ENCODE measurements at regions not wholly inside any gene's neighbourhood (a gene's known extent, or its start where the extent isn't known, plus 50 kb on each side); places are given as distances from the start of the nearest gene placed in this dataset.

- no peak for DNase-seq
Measured at GRCh38 chr5:4050203-4050602, 454.6 kb downstream of the IRX1 start.

DNA sequence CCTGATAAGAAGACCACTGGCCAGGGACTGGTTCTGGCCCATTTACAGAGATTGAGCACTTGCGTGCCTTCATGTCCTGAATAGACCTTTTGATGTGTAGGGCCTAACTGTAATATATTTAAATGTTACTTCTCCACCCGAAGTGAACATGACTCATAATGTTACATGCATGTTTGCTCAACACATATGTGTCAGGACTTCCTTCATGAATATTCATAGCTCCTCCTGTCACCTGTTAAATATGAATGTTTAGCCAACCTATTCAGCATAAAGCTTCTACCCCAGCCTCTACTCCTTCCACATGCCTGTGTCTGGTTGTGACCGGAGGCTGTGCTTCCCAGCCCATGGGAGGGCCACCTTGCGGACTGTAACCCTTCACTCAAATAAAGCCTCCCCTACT is 457.5 kb downstream of the IRX1 start:
- no peak overlapping the region for H3K4me3 ChIP-seq (replicated peaks in 1 of 3)
- no peak overlapping the region for H3K27ac ChIP-seq
- intact Hi-C loops (cut with DNase I) = no loop called here
- H3K9me3 ChIP-seq = no peaks in the 10 kb centered on the region
- 83% methylated on average over 4 of the region's 4 CpGs for WGBS, 2 donors
- H3K36me3 ChIP-seq = no peaks in the 10 kb centered on the region
- DNase-seq = no peak
- H3K4me1 ChIP-seq = no peaks in the 10 kb centered on the region
- no peaks in the 10 kb centered on the region for H3K27me3 ChIP-seq
- TF ChIP-seq POLR2A (IDR thresholded peaks at IDR 0.05) = no peak
- TF ChIP-seq, protein P1, sequence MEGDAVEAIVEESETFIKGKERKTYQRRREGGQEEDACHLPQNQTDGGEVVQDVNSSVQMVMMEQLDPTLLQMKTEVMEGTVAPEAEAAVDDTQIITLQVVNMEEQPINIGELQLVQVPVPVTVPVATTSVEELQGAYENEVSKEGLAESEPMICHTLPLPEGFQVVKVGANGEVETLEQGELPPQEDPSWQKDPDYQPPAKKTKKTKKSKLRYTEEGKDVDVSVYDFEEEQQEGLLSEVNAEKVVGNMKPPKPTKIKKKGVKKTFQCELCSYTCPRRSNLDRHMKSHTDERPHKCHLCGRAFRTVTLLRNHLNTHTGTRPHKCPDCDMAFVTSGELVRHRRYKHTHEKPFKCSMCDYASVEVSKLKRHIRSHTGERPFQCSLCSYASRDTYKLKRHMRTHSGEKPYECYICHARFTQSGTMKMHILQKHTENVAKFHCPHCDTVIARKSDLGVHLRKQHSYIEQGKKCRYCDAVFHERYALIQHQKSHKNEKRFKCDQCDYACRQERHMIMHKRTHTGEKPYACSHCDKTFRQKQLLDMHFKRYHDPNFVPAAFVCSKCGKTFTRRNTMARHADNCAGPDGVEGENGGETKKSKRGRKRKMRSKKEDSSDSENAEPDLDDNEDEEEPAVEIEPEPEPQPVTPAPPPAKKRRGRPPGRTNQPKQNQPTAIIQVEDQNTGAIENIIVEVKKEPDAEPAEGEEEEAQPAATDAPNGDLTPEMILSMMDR (IDR thresholded peaks at IDR 0.05) = no peak

More at GRCh38 chr5:4050203-4050602, 454.6 kb downstream of the IRX1 start:
- H3K9me3 ChIP-seq = no peaks in the 10 kb centered on the region
- TF ChIP-seq POLR2A (IDR thresholded peaks at IDR 0.05) = no peak
- TF ChIP-seq, protein P1 (IDR thresholded peaks at IDR 0.05) = no peak
- H3K27me3 ChIP-seq = no peaks in the 10 kb centered on the region
- WGBS, 2 donors = 90 to 91% methylated on average over 6 of the region's 6 CpGs
- H3K4me1 ChIP-seq = no peaks in the 10 kb centered on the region
- no peak overlapping the region for H3K4me3 ChIP-seq (replicated peaks in 1 of 3)
- no peaks in the 10 kb centered on the region for H3K36me3 ChIP-seq
- intact Hi-C loops (cut with DNase I) = no loop called here
- H3K27ac ChIP-seq = no peak overlapping the region

- TF ChIP-seq POLR2A (IDR thresholded peaks at IDR 0.05) = no peak
- TF ChIP-seq, protein P1 (IDR thresholded peaks at IDR 0.05) = no peak
- Histone ChIP-seq H3K27me3 (no peaks in the 10 kb centered on the region), H3K4me1 (no peaks in the 10 kb centered on the region), H3K27ac (no peak overlapping the region), H3K4me3 (replicated peaks in 1 of 3) (no peak overlapping the region), H3K9me3 (no peaks in the 10 kb centered on the region), H3K36me3 (no peaks in the 10 kb centered on the region)
- 64 to 81% methylated on average over 1 of the region's 1 CpG for WGBS, 2 donors
- intact Hi-C loops (cut with DNase I) = no loop called here
- DNase-seq = no peak
Measured at GRCh38 chr5:4054092-4054491, 458.5 kb downstream of the IRX1 start.

DNA sequence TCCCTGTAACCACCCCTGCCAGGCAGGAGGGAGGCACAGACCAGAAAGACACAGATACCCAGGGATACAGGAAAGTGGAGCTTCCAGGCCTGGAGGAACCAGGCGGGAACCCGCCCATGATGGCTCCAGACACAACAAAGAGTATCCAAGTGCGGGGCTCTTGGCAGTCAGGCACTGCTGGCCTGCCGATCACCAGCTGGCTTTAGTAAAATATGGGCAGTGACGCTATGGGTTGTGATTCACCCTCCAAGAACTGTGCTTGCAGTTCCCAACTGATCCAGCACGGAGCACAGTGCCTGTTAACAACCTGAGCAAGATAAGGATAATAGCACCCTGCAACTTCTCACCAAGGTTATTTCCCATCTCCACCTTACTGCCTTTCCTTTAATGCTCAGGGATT is 463.3 kb downstream of the IRX1 start:
- intact Hi-C loops (cut with DNase I) = no loop called here
- no peaks in the 10 kb centered on the region for H3K36me3 ChIP-seq
- WGBS, 2 donors = 73 to 76% methylated on average over 6 of the region's 6 CpGs
- H3K4me3 ChIP-seq (replicated peaks in 1 of 3) = no peak overlapping the region
- no peaks in the 10 kb centered on the region for H3K4me1 ChIP-seq
- H3K27me3 ChIP-seq = no peaks in the 10 kb centered on the region
- no peaks in the 10 kb centered on the region for H3K9me3 ChIP-seq
- H3K27ac ChIP-seq = no peak overlapping the region
- no peak for DNase-seq
- TF ChIP-seq, protein P1 (IDR thresholded peaks at IDR 0.05) = no peak
- no peak for TF ChIP-seq POLR2A (IDR thresholded peaks at IDR 0.05)

DNA sequence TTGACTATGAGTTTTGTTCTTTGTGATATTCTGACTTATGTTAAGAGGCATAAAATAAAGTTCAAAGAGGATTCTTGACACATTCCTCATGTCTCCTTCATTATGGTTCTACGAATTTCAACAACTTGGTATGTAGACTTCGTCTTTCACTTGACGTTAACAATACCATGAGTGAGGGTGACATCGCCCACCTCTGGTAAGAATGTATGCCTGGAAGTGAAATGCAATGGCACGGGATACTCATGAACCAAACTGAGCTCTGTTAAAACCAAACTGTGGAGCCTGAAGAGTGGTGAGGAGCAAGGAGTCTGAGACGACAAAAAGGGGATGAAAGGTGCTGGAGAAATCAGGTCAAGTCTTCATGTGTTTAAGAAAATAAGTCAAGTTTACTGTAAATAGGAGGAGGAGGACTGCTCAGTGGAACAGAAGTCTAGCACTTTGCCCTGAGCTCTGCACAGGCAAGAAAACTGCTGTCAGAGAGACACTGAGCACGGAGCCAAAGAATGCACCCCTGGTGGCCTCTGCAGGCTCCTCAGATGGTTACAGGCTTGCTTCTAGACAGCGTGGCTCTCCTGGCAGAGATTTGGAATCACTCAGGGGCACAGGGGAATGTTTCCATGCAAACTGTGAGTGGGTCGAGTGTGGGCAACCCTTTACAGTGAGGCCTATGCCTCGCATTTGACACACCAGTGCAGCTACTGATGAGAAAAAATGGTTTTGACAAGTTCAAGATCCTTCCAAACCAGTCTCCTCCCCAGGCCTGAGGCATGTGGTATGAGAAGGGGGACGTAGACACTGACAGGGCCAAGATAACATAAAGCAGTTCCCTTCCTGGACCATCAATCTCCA is 470.1 kb downstream of the IRX1 start:
- intact Hi-C loops (cut with DNase I) = no loop called here
- Histone ChIP-seq H3K4me1 (no peaks in the 10 kb centered on the region), H3K36me3 (no peaks in the 10 kb centered on the region), H3K27me3 (no peaks in the 10 kb centered on the region), H3K4me3 (replicated peaks in 1 of 3) (no peak overlapping the region), H3K27ac (no peak overlapping the region), H3K9me3 (no peaks in the 10 kb centered on the region)
- no peak for TF ChIP-seq POLR2A (IDR thresholded peaks at IDR 0.05)
- TF ChIP-seq, protein P1 (IDR thresholded peaks at IDR 0.05) = no peak
- WGBS, 2 donors = 60 to 62% methylated on average over 11 of the region's 11 CpGs
- DNase-seq = no peak

Measured in thyroid gland (tissue), 4 donors.